Kidney (tissue), 13 donors: ENCODE measurements at regions not wholly inside any gene's neighbourhood (a gene's known extent, or its start where the extent isn't known, plus 50 kb on each side); places are given as distances from the start of the nearest gene placed in this dataset.

ENCODE experiments used
- DNase-seq, 5 donors: peaks; one replicate each; pipeline ENCODE4 v3.0.0-alpha.2; 2013 to 2020
- FAIRE-seq: peaks from 2 replicates; lab custom pipeline; 2012; peaks lifted over from hg19 to GRCh38; lab: Jason Lieb, UNC
- H3K27ac ChIP-seq, 2 donors: one replicate each; pipeline ENCODE4 v1.7.0; 2013; ENCODE audit warnings: low read depth in 2 of 2, low read length in 2 of 2, inconsistent platforms in 1 of 2
- H3K27me3 ChIP-seq: one replicate; pipeline ENCODE4 v1.7.1; 2013; ENCODE audit warnings: low read length, inconsistent platforms; ENCODE audit not compliant: control insufficient read depth, insufficient read depth
- H3K36me3 ChIP-seq, 3 donors: one replicate each; pipeline versions ENCODE4 v1.7.0 to v1.7.1; 2013; ENCODE audit warnings: low read length in 3 of 3, control low read depth in 1 of 3, inconsistent platforms in 1 of 3; ENCODE audit not compliant: insufficient read depth in 3 of 3, control insufficient read depth in 2 of 3
- H3K4me1 ChIP-seq, 3 donors: one replicate each; pipeline versions ENCODE4 v1.7.0 to v1.7.1; 2013; ENCODE audit warnings: low read length in 3 of 3, inconsistent platforms in 1 of 3, low read depth in 1 of 3; ENCODE audit not compliant: control insufficient read depth in 2 of 3, insufficient read depth in 2 of 3
- H3K4me3 ChIP-seq, 3 donors: one replicate each; pipeline versions ENCODE4 v1.7.0 to v1.8.1; 2013; ENCODE audit warnings: low read length in 3 of 3, control low read depth in 1 of 3, inconsistent platforms in 1 of 3
- H3K9ac ChIP-seq, 3 donors: one replicate each; pipeline versions ENCODE4 v1.7.0 to v1.7.1; 2013; ENCODE audit warnings: low read length in 3 of 3, control low read depth in 1 of 3, inconsistent platforms in 1 of 3
- H3K9me3 ChIP-seq, 3 donors: one replicate each; pipeline versions ENCODE4 v1.7.0 to v1.7.1; 2013; ENCODE audit warnings: low read length in 3 of 3, control low read depth in 1 of 3, inconsistent platforms in 1 of 3; ENCODE audit not compliant: control insufficient read depth in 2 of 3, insufficient read depth in 1 of 3
- intact Hi-C: fragments of 100-400 bp; cut with DNase I; formaldehyde crosslinking; loops from one replicate; pipeline ENCODE4 v1.11.1; 2022
- TF ChIP-seq, protein P1 (sequence below): IDR thresholded peaks from 3 replicates; pipeline ENCODE4 v1.5.1; 2012; ENCODE audit warnings: mild to moderate bottlenecking, moderate library complexity, borderline replicate concordance; ENCODE audit not compliant: insufficient read depth; ENCODE audit errors: extremely low read depth
- donor health status: control.
- donor health status: control.
- donor health status: control.
- donor health status: control.
- donor health status: control.
- donor health status: DM: yes; HTN: yes; CAD: no.
- donor health status: Normal renal cell carcinoma (clear cell type).

DNA sequence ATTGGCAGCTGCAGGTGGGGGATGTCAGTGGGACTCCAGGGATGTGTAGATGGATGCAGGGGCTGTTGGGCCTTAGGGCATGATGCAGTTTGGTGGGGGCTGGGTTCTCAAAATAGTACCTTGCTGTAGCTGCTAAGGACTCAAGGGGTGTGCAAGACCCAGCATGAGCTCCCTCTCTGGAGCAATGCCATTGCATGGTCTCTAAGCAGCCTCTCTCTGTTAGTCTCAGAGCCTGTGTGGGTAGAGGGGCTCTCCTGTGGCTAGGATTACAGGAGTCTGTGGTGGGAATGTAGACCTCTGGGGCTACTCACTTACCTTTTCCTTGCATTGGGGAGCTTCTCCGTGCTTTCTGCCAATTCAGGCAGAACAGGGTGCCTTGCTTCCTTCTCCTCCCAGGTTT is 228.9 kb downstream of the LPIN1 start:
- H3K36me3 ChIP-seq = no peaks in the 10 kb centered on the region
- no peaks in the 10 kb centered on the region for H3K27me3 ChIP-seq
- H3K9me3 ChIP-seq = peaks cover 0 to 5% (median 0%) of the 10 kb centered on the region in 3 donors
- no peak overlapping the region for H3K27ac ChIP-seq
- DNase-seq = no peak
- no peak for FAIRE-seq
- no peaks in the 10 kb centered on the region for H3K4me1 ChIP-seq
- intact Hi-C loops = no loop called here
- no peak overlapping the region for H3K4me3 ChIP-seq
- no peak overlapping the region for H3K9ac ChIP-seq
- TF ChIP-seq, protein P1, sequence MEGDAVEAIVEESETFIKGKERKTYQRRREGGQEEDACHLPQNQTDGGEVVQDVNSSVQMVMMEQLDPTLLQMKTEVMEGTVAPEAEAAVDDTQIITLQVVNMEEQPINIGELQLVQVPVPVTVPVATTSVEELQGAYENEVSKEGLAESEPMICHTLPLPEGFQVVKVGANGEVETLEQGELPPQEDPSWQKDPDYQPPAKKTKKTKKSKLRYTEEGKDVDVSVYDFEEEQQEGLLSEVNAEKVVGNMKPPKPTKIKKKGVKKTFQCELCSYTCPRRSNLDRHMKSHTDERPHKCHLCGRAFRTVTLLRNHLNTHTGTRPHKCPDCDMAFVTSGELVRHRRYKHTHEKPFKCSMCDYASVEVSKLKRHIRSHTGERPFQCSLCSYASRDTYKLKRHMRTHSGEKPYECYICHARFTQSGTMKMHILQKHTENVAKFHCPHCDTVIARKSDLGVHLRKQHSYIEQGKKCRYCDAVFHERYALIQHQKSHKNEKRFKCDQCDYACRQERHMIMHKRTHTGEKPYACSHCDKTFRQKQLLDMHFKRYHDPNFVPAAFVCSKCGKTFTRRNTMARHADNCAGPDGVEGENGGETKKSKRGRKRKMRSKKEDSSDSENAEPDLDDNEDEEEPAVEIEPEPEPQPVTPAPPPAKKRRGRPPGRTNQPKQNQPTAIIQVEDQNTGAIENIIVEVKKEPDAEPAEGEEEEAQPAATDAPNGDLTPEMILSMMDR = no peak

DNA sequence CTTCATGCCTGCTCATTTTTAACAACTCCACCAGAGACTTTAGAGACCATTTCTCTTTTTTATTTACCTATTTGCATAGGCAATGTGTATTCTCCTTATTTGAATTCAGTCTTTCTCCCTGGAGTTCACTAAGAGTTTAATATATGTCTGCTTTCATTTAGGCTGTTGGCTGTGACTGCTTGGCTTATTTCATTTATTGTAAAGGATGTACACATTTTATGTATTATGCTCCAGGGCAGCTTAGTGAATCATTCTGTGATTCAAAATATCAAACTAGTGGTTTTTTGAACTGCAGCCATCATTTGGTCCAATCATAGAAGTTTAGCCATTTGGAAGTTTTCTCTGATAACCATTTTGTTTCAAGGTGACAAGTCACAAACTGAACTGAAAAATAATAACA is 229.6 kb downstream of the LPIN1 start:
- H3K9ac ChIP-seq = no peak overlapping the region
- no peak for FAIRE-seq

DNA sequence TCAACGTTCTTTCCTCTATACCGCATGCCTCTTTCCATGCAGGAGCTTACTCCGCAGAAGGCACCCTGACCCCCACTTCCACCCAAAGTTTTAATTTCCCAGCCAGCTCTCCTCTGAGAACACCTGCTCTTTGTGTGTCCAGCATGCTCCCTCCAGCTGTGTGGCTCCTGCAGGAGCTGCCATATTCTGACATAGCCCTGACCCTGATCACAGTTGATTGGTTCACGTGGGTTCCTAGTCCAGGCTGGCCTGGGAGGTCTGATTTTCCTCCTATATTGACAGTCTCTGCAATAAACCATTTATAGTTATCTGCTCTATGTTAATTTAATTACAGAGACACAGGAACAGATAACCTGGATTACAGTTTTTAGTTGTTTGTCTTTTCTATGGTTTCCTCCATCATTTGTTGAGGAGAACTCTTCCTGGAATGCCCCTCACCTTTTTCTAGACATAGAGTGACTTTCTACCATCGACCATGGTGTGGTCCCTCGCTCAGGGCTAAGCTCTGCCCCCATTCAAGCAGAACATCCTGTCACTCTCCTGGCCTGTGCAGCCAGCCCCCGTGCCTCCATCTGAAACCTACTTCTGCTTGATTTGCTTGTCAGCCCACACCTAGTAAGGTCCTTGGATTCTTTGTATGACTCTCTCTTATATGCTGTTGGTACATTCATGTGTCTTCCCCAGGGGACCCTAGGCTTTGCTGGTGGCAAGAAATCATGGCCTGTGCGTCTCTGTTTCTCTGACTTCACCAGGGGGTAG is 231.5 kb downstream of the LPIN1 start:
- FAIRE-seq (no peak), DNase-seq (no peak)
- no peaks in the 10 kb centered on the region for H3K36me3 ChIP-seq
- H3K9me3 ChIP-seq = peaks cover 0 to 5% (median 0%) of the 10 kb centered on the region in 3 donors
- no peaks in the 10 kb centered on the region for H3K4me1 ChIP-seq
- TF ChIP-seq, protein P1 = no peak
- intact Hi-C loops = no loop called here
- no peaks in the 10 kb centered on the region for H3K27me3 ChIP-seq
- H3K27ac ChIP-seq = no peak overlapping the region
- H3K4me3 ChIP-seq = no peak overlapping the region
- no peak overlapping the region for H3K9ac ChIP-seq

More for the DNA sequence above, 229.6 kb downstream of the LPIN1 start:
- TF ChIP-seq, protein P1 = no peak
- no peaks in the 10 kb centered on the region for H3K4me1 ChIP-seq
- no peaks in the 10 kb centered on the region for H3K27me3 ChIP-seq
- no peaks in the 10 kb centered on the region for H3K36me3 ChIP-seq
- no peak overlapping the region for H3K4me3 ChIP-seq
- intact Hi-C loops = no loop called here
- H3K27ac ChIP-seq = no peak overlapping the region
- DNase-seq = no peak
- peaks cover 0 to 5% (median 0%) of the 10 kb centered on the region in 3 donors for H3K9me3 ChIP-seq
